ENCODE measurements at regions not wholly inside any gene's neighbourhood (a gene's known extent, or its start where the extent isn't known, plus 50 kb on each side); places are given as distances from the start of the nearest gene placed in this dataset.

DNA sequence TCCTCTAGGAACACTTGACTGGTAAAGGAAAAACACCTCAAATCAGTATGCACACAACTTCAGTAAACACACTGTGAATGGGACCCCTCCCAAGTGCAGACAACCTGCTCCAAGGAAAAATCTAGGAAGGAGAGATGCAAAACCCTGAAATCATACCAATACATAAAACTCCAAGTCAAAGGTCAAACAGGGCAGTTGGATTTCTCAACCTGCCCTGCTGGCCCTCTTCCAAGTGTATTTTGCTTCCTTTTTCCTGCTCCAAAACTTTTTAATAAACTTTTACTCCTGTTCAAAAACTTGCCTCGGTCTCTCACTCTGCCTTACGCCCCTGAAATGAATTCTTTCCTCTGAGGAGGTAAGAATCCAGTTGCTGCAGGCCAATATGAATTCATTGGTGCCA, 665.1 kb downstream of the SORCS1 start:
- TF ChIP-seq POLR2A (IDR thresholded peaks at IDR 0.05; ENCODE audit: low read depth, low read length) (no peak), POLR2AphosphoS5 (IDR thresholded peaks at IDR 0.05; ENCODE audit: low read depth, low read length) (no peak)

All from GM12892 (cell line).